ENCODE measurements at regions not wholly inside any gene's neighbourhood (a gene's known extent, or its start where the extent isn't known, plus 50 kb on each side); places are given as distances from the start of the nearest gene placed in this dataset.
A peak's percentile ranks its signal among the peaks of the same experiment; 100 is the strongest.
"Not testable (repeated sequence)": the region's sequence is repeated elsewhere in the genome, so short reads cannot be mapped to it uniquely, and the experiment has no call there.

DNA sequence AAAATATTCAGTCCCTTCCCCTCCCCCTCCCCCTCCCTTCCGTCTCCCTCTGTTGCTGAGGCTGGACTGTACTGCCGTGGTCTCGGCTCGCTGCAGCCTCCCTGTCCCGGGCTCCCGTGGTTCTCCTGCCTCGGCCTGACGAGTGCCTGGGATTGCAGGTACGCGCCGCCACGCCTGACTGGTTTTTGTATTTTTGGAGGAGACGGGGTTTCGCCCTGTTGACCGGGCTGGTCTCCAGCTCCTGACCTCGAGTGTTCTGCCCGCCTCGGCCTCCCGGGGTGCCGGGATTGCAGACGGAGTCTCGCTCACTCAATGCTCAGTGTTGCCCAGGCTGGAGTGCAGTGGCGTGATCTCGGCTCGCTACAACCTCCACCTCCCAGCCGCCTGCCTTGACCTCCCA, 135.5 kb upstream of the PROKR2 start:
- DNase-seq: not testable (repeated sequence)

- DNase-seq: no peak
These were observed 135.0 kb upstream of the PROKR2 start for GRCh38 chr20:5451643-5452210.

- peak; percentile 48 for DNase-seq
These were observed 131.8 kb upstream of the PROKR2 start for GRCh38 chr20:5448449-5449118.

- no peak for DNase-seq
These were observed 130.4 kb upstream of the PROKR2 start for GRCh38 chr20:5447188-5447587.

- DNase-seq: no peak
These were observed 128.9 kb upstream of the PROKR2 start for GRCh38 chr20:5445611-5446010.

DNA sequence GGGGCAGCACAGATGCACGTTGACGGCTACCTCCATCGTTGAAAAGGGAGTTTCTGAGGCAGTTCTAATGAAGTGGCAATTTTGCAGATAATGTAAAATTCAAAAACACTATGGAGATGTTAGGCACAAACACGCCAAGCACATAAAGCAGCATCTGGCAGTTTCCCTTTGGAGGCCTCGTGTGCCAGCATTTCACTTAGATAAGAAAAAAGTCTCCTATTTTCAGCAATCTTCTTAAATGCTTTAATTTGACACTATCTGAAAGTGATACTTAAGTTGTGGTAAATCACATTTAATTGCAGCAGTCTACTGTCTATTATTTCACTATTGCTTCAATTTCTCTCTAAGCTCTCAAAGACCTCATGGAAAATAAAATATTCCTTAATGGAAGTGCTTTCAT, 125.3 kb upstream of the PROKR2 start:
- no peak for DNase-seq

DNA sequence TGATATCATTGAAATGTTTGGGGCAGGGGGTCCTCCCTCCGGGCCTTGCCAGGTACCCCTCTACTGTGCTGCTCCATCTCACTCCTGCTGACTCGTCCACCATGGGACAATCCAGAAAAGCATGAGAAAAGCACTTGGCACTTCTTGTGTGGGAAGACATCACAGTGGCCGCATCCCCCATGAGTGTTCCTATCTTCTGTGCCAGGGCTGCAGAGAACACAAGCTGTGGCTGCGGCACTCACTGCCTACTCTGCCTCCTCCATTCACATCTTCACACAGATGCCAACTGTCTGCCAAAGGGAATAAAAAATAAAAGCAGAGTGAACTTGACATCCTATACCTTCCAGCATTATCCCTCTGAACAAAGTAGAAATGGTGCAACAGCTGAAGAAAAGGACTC, 117.4 kb upstream of the PROKR2 start:
- no peak for DNase-seq

GRCh38 chr20:5433352-5433751, 116.6 kb upstream of the PROKR2 start:
- no peak for DNase-seq

DNA sequence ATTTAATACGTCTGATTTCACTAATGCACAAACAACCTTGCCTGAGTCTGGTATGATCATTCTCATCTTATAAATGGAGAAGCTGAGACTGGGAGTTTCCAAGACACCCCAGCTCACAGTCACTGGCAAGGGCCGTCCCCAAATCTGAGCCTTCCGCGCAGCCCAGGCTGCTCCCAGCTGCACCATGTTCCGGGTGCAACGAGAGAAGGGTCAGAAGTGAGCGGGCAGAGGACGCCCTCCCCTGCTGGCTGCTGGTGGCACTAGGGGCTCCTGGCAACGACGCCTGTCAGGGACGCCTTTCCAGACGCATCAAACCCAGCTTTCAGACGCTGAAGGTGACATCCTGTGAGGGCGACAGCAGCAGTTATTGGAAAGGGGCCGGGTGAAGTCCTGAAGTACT, 115.3 kb upstream of the PROKR2 start:
- no peak for DNase-seq

GRCh38 chr20:5430670-5431069, 113.9 kb upstream of the PROKR2 start:
- DNase-seq: no peak

GRCh38 chr20:5426026-5426425, 109.3 kb upstream of the PROKR2 start:
- no peak for DNase-seq

- no peak for DNase-seq
These were observed 99.3 kb upstream of the PROKR2 start for GRCh38 chr20:5416086-5416485.

GRCh38 chr20:5413394-5413793, 96.6 kb upstream of the PROKR2 start:
- no peak for DNase-seq

- no peak for DNase-seq
These were observed 93.7 kb upstream of the PROKR2 start for GRCh38 chr20:5410470-5410869.

DNA sequence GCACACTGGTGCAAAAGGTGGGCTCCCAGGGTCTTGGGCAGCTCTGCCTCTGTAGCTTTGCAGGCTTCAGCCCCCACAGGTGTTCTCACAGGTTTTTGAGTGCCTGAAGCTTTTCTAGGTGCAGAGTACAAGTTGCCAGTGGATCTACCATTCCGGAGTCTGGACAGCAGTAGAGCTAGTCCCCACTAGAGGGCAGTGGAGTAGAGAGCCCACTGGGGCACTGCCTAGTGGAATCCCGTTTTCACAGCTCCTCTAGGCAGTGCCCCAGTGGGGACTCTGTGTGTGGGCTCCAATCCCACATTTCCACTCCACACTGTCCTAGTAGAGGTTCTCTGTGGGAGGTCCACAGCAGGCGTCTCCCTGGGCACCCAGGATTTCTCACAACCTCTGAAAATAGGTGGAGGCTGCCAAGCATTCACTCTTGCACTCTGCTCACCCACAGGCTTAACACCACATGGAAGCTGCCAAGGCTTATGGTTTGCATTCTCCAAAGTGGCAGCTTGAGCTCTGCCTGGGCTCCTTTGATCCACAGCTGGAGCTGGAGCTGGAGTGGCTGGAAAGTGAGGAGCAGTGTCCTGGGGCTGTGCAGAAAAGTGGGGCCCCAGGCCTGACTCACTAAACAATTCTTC, 86.3 kb upstream of the PROKR2 start:
- DNase-seq: no peak

- DNase-seq: no peak
These were observed 84.6 kb upstream of the PROKR2 start for GRCh38 chr20:5401277-5401875.

DNA sequence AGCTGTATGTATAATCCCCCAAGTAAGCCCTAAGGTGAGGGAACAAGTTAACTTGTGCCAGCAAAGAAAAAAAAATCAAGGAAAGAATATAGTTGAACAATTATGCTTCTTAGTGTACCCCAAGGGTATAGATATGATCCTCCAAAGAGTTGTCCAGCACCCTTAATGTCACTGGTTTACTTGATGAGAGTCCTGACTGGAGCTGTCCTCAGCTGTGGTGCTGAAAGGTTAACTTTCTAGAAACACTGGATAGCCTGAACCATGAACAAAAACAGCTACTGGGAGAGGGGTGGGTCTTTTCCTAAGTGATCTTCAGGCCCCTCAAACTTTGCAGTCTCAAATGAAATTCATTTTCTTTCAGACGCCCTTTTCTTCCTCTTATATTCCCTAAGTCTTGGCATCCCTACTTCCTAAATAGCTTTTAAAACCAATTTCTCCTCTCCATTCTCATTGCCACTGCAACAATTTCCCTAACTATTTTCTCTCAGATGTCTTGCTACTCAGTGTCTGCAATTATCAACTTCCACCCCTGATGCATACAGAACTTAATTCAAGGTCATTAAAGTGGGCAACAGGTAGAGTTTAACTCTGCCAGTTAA, 83.5 kb upstream of the PROKR2 start:
- DNase-seq: no peak

- no peak for DNase-seq
These were observed 80.6 kb upstream of the PROKR2 start for GRCh38 chr20:5397393-5397792.

- no peak for DNase-seq
These were observed 79.4 kb upstream of the PROKR2 start for GRCh38 chr20:5395932-5396727.

- DNase-seq: no peak
These were observed 76.6 kb upstream of the PROKR2 start for GRCh38 chr20:5393218-5393870.

DNA sequence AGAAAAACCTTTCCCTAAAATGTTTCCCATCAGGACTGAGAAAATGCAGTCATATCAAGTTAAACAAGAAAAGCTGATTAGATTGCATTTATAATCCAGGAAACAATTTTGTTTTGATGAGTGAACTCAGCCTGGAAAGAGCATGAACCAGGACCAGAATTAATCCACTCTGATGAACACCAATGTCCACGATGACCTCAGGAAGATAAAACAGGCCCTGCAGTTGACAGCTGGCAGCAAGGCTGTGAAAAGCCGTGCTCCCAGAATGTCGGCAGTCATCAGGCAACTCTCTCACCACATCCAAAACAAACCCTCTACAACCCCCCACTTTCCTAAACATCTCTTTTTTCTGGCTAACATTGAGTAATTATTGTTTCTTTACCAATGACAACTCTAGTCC, 74.0 kb upstream of the PROKR2 start:
- no peak for DNase-seq

GRCh38 chr20:5386846-5387245, 70.1 kb upstream of the PROKR2 start:
- not testable (repeated sequence) for DNase-seq

Data from activated naive CD4-positive, alpha-beta T cell treated with Interleukin-2 at 50 U/mL for 16 hours (primary cell).